DOHH2 (cell line): ENCODE measurements at regions not wholly inside any gene's neighbourhood (a gene's known extent, or its start where the extent isn't known, plus 50 kb on each side); places are given as distances from the start of the nearest gene placed in this dataset.

Source experiments
- H3F3A ChIP-seq: fragments of 200-600 bp; sonication (generic), shearing (Covaris generic); 2 replicates; pipeline ENCODE4 v1.6.0; 2016; ENCODE audit warnings: antibody characterized with exemption, mild to moderate bottlenecking; ENCODE audit not compliant: control insufficient read depth, insufficient read depth
- H3K27ac ChIP-seq: fragments of 200-600 bp; sonication (generic); 2 replicates; pipeline ENCODE4 v1.5.1; 2014; ENCODE audit warnings: low read depth, mild to moderate bottlenecking, low read length, moderate library complexity
- H3K27me3 ChIP-seq: fragments of 200-600 bp; sonication (generic); 2 replicates; pipeline ENCODE4 v1.6.1; 2014; ENCODE audit warnings: mild to moderate bottlenecking, low read length, mixed read lengths; ENCODE audit not compliant: control insufficient read depth
- H3K36me3 ChIP-seq: fragments of 200-600 bp; sonication (generic); 2 replicates; pipeline ENCODE4 v1.6.1; 2014; ENCODE audit warnings: mild to moderate bottlenecking, low read length, moderate library complexity, mixed read lengths; ENCODE audit not compliant: control insufficient read depth
- H3K4me1 ChIP-seq: fragments of 200-600 bp; sonication (generic); 2 replicates; pipeline ENCODE4 v1.6.1; 2014; ENCODE audit warnings: mild to moderate bottlenecking, low read length, mixed read lengths; ENCODE audit not compliant: control insufficient read depth
- H3K4me2 ChIP-seq: fragments of 200-600 bp; sonication (generic); 2 replicates; pipeline ENCODE4 v1.6.0; 2014; ENCODE audit warnings: mild to moderate bottlenecking, low read length, moderate library complexity
- H3K4me3 ChIP-seq: fragments of 200-600 bp; sonication (generic); 2 replicates; pipeline ENCODE4 v1.5.1; 2014; ENCODE audit warnings: mild to moderate bottlenecking, low read length, mixed read lengths
- H3K79me2 ChIP-seq: fragments of 200-600 bp; sonication (generic); 2 replicates; pipeline ENCODE4 v1.6.1; 2014; ENCODE audit warnings: mild to moderate bottlenecking, low read length, mixed read lengths; ENCODE audit not compliant: control insufficient read depth
- H3K9me2 ChIP-seq: fragments of 200-600 bp; sonication (generic); replicated peaks from 2 replicates; pipeline ENCODE4 v1.6.1; 2014; ENCODE audit warnings: mild to moderate bottlenecking, low read length, mixed read lengths; ENCODE audit not compliant: control insufficient read depth
- H3K9me3 ChIP-seq: fragments of 200-600 bp; sonication (generic); 2 replicates; pipeline ENCODE4 v1.6.1; 2014; ENCODE audit warnings: antibody characterized with exemption, low read length, mixed read lengths; ENCODE audit not compliant: control insufficient read depth, insufficient read depth
- H4K20me1 ChIP-seq: fragments of 200-600 bp; sonication (generic); 2 replicates; pipeline ENCODE4 v1.6.0; 2014; ENCODE audit warnings: low read depth, mild to moderate bottlenecking, antibody characterized with exemption, low read length, moderate library complexity; ENCODE audit not compliant: control insufficient read depth, insufficient read depth
- EZH2phosphoT487 ChIP-seq: fragments of 200-600 bp; sonication (generic); IDR thresholded peaks from 2 replicates; pipeline ENCODE4 v1.6.1; 2017; ENCODE audit warnings: borderline replicate concordance, mild to moderate bottlenecking, antibody characterized with exemption, low read length, moderate library complexity, mixed read lengths
- TF ChIP-seq, protein P1 (sequence below): fragments of 200-600 bp; sonication (generic); IDR thresholded peaks from one replicate; pipeline ENCODE4 v1.5.1; 2014; ENCODE audit warnings: antibody characterized with exemption, mild to moderate bottlenecking, low read depth, low read length; ENCODE audit not compliant: poor library complexity, severe bottlenecking

DNA sequence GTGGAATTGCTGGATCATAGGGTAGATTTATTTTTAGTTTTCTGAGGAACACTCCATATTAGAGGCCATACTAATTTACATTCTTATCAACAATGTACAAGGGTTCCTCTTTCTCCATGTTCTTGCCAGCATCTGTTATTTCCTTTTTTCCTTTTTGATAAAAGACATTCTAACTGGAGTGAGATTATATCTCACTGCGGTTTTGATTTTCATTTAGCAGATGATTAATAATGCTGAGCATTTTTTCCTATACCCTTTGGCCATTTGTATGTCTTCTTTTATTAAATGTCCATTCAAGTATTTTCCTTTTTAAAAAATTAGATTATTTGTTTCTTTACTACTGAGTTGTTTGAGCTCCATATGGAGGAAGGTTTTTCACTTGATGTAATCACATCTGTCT, 1189.5 kb downstream of the ZPLD1 start:
- Histone ChIP-seq H3K4me3 (no peak overlapping the region), H3K36me3 (no peaks in the 10 kb centered on the region), H3K9me3 (peaks cover 4% of the 10 kb centered on the region; the same call in 1 of the 2 replicates), H4K20me1 (no peaks in the 10 kb centered on the region), H3K9me2 (no peaks in the 10 kb centered on the region), H3K79me2 (no peaks in the 10 kb centered on the region), H3K27me3 (no peaks in the 10 kb centered on the region), H3K27ac (no peak overlapping the region), H3F3A (no peaks in the 10 kb centered on the region), H3K4me1 (no peaks in the 10 kb centered on the region), H3K4me2 (no peak overlapping the region)
- TF ChIP-seq, protein P1, sequence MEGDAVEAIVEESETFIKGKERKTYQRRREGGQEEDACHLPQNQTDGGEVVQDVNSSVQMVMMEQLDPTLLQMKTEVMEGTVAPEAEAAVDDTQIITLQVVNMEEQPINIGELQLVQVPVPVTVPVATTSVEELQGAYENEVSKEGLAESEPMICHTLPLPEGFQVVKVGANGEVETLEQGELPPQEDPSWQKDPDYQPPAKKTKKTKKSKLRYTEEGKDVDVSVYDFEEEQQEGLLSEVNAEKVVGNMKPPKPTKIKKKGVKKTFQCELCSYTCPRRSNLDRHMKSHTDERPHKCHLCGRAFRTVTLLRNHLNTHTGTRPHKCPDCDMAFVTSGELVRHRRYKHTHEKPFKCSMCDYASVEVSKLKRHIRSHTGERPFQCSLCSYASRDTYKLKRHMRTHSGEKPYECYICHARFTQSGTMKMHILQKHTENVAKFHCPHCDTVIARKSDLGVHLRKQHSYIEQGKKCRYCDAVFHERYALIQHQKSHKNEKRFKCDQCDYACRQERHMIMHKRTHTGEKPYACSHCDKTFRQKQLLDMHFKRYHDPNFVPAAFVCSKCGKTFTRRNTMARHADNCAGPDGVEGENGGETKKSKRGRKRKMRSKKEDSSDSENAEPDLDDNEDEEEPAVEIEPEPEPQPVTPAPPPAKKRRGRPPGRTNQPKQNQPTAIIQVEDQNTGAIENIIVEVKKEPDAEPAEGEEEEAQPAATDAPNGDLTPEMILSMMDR = no peak
- no peak for TF ChIP-seq EZH2phosphoT487

GRCh38 chr3:103629391-103629790, 1194.6 kb downstream of the ZPLD1 start:
- H4K20me1 ChIP-seq = no peaks in the 10 kb centered on the region
- no peaks in the 10 kb centered on the region for H3K79me2 ChIP-seq
- no peak overlapping the region for H3K27ac ChIP-seq
- TF ChIP-seq, protein P1 = no peak
- TF ChIP-seq EZH2phosphoT487 = no peak
- H3K4me1 ChIP-seq = no peaks in the 10 kb centered on the region
- H3F3A ChIP-seq = no peaks in the 10 kb centered on the region
- no peaks in the 10 kb centered on the region for H3K27me3 ChIP-seq
- no peak overlapping the region for H3K4me2 ChIP-seq
- H3K36me3 ChIP-seq = no peaks in the 10 kb centered on the region
- H3K9me3 ChIP-seq = peaks cover 17% of the 10 kb centered on the region; the same call in 1 of the 2 replicates
- no peaks in the 10 kb centered on the region for H3K9me2 ChIP-seq
- no peak overlapping the region for H3K4me3 ChIP-seq

DNA sequence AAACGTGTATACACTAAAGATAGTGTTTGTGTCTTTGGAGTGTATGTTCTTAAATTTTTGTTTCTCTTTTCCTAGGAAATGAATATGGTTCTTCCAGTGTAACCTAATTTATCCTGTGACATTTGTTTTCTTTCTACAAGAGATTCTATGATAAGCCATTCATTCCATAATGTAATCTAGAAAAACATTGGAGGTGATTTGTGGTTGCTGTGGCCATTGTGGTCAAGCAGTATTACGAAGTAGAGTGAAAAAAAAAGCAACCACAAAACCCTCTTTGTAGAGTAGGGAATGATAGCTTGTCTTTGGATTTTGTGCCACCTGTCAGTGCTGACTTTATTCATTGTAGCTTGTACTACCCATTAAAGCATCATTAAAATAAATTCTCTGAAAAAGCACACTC, 1209.6 kb downstream of the ZPLD1 start:
- no peaks in the 10 kb centered on the region for H3K36me3 ChIP-seq
- no peak overlapping the region for H3K4me2 ChIP-seq
- H3K4me3 ChIP-seq = no peak overlapping the region
- no peaks in the 10 kb centered on the region for H3K4me1 ChIP-seq
- no peaks in the 10 kb centered on the region for H3K79me2 ChIP-seq
- TF ChIP-seq EZH2phosphoT487 = no peak
- TF ChIP-seq, protein P1 = no peak
- no peaks in the 10 kb centered on the region for H3K9me2 ChIP-seq
- no peaks in the 10 kb centered on the region for H3F3A ChIP-seq
- H3K27ac ChIP-seq = no peak overlapping the region
- no peaks in the 10 kb centered on the region for H3K9me3 ChIP-seq
- H3K27me3 ChIP-seq = no peaks in the 10 kb centered on the region
- no peaks in the 10 kb centered on the region for H4K20me1 ChIP-seq

DNA sequence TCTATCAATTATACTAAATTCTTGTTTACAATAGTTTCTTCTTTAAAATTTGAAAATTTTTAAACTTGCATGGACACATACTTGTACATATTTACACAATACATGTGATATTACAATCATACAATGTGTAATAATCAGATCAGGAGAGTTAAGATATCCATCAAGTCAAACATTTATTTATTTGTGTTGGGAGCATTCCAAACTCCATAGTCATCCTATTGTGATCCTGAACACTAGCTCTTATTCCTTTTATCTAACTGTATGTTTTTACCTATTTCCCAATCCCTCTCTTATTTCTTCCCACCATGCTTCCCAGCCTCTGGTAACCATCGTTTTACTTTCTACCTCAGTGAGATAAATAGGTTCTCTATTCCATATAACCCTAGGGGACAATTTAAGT, 1219.2 kb downstream of the ZPLD1 start:
- Histone ChIP-seq H3K27ac (no peak overlapping the region), H4K20me1 (no peaks in the 10 kb centered on the region), H3K36me3 (no peaks in the 10 kb centered on the region), H3K4me2 (no peak overlapping the region), H3K27me3 (no peaks in the 10 kb centered on the region), H3K9me2 (no peaks in the 10 kb centered on the region), H3K4me3 (no peak overlapping the region), H3K4me1 (no peaks in the 10 kb centered on the region), H3F3A (no peaks in the 10 kb centered on the region), H3K9me3 (no peaks in the 10 kb centered on the region), H3K79me2 (no peaks in the 10 kb centered on the region)
- no peak for TF ChIP-seq EZH2phosphoT487
- TF ChIP-seq, protein P1 = no peak
